Natural killer cell (primary cell): ENCODE measurements at regions not wholly inside any gene's neighbourhood (a gene's known extent, or its start where the extent isn't known, plus 50 kb on each side); places are given as distances from the start of the nearest gene placed in this dataset.

Experiments
- ATAC-seq, 3 donors: fragments of 150-1000 bp in 2 of 3; fragments of 200-7000 bp in 1 of 3; cut with Tn5 transposase; 1 replicate in 1 of 3; 2 replicates in 2 of 3; pipeline ENCODE4 v1.10.0; 2021; ENCODE audit warnings: mild to moderate bottlenecking in 2 of 3, moderate library complexity in 2 of 3
- DNase-seq, 2 donors: peaks; one replicate each; pipeline versions ENCODE4 v3.0.0 to v3.0.0-alpha.2; 2013 to 2021; ENCODE audit warnings: mixed read lengths in 1 of 2
- H3K27ac ChIP-seq: one replicate; pipeline ENCODE4 v1.5.1; 2013; ENCODE audit warnings: mild to moderate bottlenecking, low read length
- H3K27me3 ChIP-seq: one replicate; pipeline ENCODE4 v1.6.1; 2013; ENCODE audit warnings: low read length; ENCODE audit not compliant: control insufficient read depth, insufficient read depth
- H3K36me3 ChIP-seq: one replicate; pipeline ENCODE4 v1.6.1; 2013; ENCODE audit warnings: low read length; ENCODE audit not compliant: control insufficient read depth, insufficient read depth
- H3K4me1 ChIP-seq: one replicate; pipeline ENCODE4 v1.6.1; 2013; ENCODE audit warnings: low read length; ENCODE audit not compliant: control insufficient read depth, insufficient read depth
- H3K4me3 ChIP-seq: one replicate; pipeline ENCODE4 v1.5.1; 2013; ENCODE audit warnings: low read length
- H3K9me3 ChIP-seq: one replicate; pipeline ENCODE4 v1.6.1; 2013; ENCODE audit warnings: low read length; ENCODE audit not compliant: control insufficient read depth, insufficient read depth
- H3K27ac Mint-ChIP-seq, 2 donors: one replicate each; pipeline ENCODE4 v1.8.0; 2022; ENCODE audit warnings: mild to moderate bottlenecking in 2 of 2, mixed read lengths in 2 of 2, moderate library complexity in 1 of 2
- H3K27me3 Mint-ChIP-seq, 2 donors: one replicate each; pipeline ENCODE4 v1.8.0; 2022; ENCODE audit warnings: low read depth in 2 of 2, mixed read lengths in 2 of 2
- H3K36me3 Mint-ChIP-seq: one replicate; pipeline ENCODE4 v1.8.0; 2022; ENCODE audit warnings: mixed read lengths
- H3K4me1 Mint-ChIP-seq, 2 donors: one replicate each; pipeline ENCODE4 v1.8.0; 2022; ENCODE audit warnings: mixed read lengths in 2 of 2
- H3K4me3 Mint-ChIP-seq: one replicate; pipeline ENCODE4 v1.8.0; 2022; ENCODE audit warnings: mild to moderate bottlenecking, moderate library complexity, mixed read lengths
- H3K9me3 Mint-ChIP-seq, 2 donors: one replicate each; pipeline ENCODE4 v1.8.0; 2022; ENCODE audit warnings: mixed read lengths in 2 of 2
- CTCF ChIP-seq: fragments of 200-600 bp; IDR thresholded peaks from one replicate; pipeline ENCODE4 v1.8.0; 2022; ENCODE audit warnings: antibody characterized with exemption
- WGBS: methylation state at CpG from one replicate; pipeline ENCODE4 v1.1.7; 2013; ENCODE audit warnings: missing lambda C conversion rate; ENCODE audit not compliant: insufficient coverage; 5-methylcytosine and 5-hydroxymethylcytosine counted together
- intact Hi-C: fragments of 100-400 bp; cut with micrococcal nuclease; formaldehyde crosslinking; loops from one replicate; pipeline ENCODE4 v1.14.2; 2022

- TF ChIP-seq CTCF, result no peak
- no peak overlapping the region for H3K27ac Mint-ChIP-seq
- intact Hi-C loops, result no loop called here
- no peaks in the 10 kb centered on the region for H3K36me3 Mint-ChIP-seq
- H3K36me3 ChIP-seq, result no peaks in the 10 kb centered on the region
- H3K27me3 ChIP-seq, result no peaks in the 10 kb centered on the region
- H3K4me1 Mint-ChIP-seq, result no peaks in the 10 kb centered on the region
- H3K27me3 Mint-ChIP-seq, result no peaks in the 10 kb centered on the region
- peaks cover 7 to 8% of the 10 kb centered on the region in 2 donors for H3K9me3 Mint-ChIP-seq
- no peak overlapping the region for H3K4me3 Mint-ChIP-seq
- DNase-seq, result no peak
- H3K4me1 ChIP-seq, result no peaks in the 10 kb centered on the region
- H3K27ac ChIP-seq, result no peak overlapping the region
- no peaks in the 10 kb centered on the region for H3K9me3 ChIP-seq
- no peak overlapping the region for H3K4me3 ChIP-seq
- no peak for ATAC-seq
Measured at GRCh38 chr4:67036791-67037190, 508.5 kb downstream of the CENPC start.

- H3K27ac ChIP-seq, result no peak overlapping the region
- Mint-ChIP-seq H3K4me3 (no peak overlapping the region), H3K9me3 (peaks cover 8 to 12% of the 10 kb centered on the region in 2 donors), H3K4me1 (no peaks in the 10 kb centered on the region), H3K36me3 (no peaks in the 10 kb centered on the region), H3K27ac (no peak overlapping the region), H3K27me3 (no peaks in the 10 kb centered on the region)
- H3K36me3 ChIP-seq, result no peaks in the 10 kb centered on the region
- ATAC-seq, result no peak
- intact Hi-C loops, result no loop called here
- no peaks in the 10 kb centered on the region for H3K4me1 ChIP-seq
- H3K27me3 ChIP-seq, result no peaks in the 10 kb centered on the region
- no peak overlapping the region for H3K4me3 ChIP-seq
- no peaks in the 10 kb centered on the region for H3K9me3 ChIP-seq
- DNase-seq, result no peak
- TF ChIP-seq CTCF, result no peak
- WGBS, result 68% methylated on average over 1 of the region's 1 CpG
Measured at GRCh38 chr4:67035986-67036385, 509.3 kb downstream of the CENPC start.

- intact Hi-C loops, result no loop called here
- no peak for DNase-seq
- H3K27me3 Mint-ChIP-seq, result no peaks in the 10 kb centered on the region
- H3K4me1 ChIP-seq, result no peaks in the 10 kb centered on the region
- no peak overlapping the region for H3K27ac ChIP-seq
- H3K9me3 Mint-ChIP-seq, result peaks cover 8 to 10% of the 10 kb centered on the region in 2 donors
- ATAC-seq, result no peak
- H3K4me3 Mint-ChIP-seq, result no peak overlapping the region
- no peaks in the 10 kb centered on the region for H3K36me3 ChIP-seq
- WGBS, result 62% methylated on average over 2 of the region's 2 CpGs
- TF ChIP-seq CTCF, result no peak
- H3K36me3 Mint-ChIP-seq, result no peaks in the 10 kb centered on the region
- H3K9me3 ChIP-seq, result no peaks in the 10 kb centered on the region
- H3K4me3 ChIP-seq, result no peak overlapping the region
- no peaks in the 10 kb centered on the region for H3K4me1 Mint-ChIP-seq
- no peaks in the 10 kb centered on the region for H3K27me3 ChIP-seq
- H3K27ac Mint-ChIP-seq, result no peak overlapping the region
Measured at GRCh38 chr4:67035501-67035900, 509.8 kb downstream of the CENPC start.

- intact Hi-C loops, result no loop called here
- H3K36me3 ChIP-seq, result no peaks in the 10 kb centered on the region
- no peak overlapping the region for H3K27ac ChIP-seq
- peaks cover 5 to 6% of the 10 kb centered on the region in 2 donors for H3K9me3 Mint-ChIP-seq
- no peak overlapping the region for H3K4me3 Mint-ChIP-seq
- no peaks in the 10 kb centered on the region for H3K4me1 Mint-ChIP-seq
- no peak overlapping the region for H3K27ac Mint-ChIP-seq
- no peak for TF ChIP-seq CTCF
- H3K4me3 ChIP-seq, result no peak overlapping the region
- no peaks in the 10 kb centered on the region for H3K27me3 Mint-ChIP-seq
- DNase-seq (no peak), ATAC-seq (no peak)
- no peaks in the 10 kb centered on the region for H3K27me3 ChIP-seq
- H3K9me3 ChIP-seq, result no peaks in the 10 kb centered on the region
- H3K4me1 ChIP-seq, result no peaks in the 10 kb centered on the region
- H3K36me3 Mint-ChIP-seq, result no peaks in the 10 kb centered on the region
Measured at GRCh38 chr4:67030636-67031035, 514.7 kb downstream of the CENPC start.
